MM.1S (cell line): ENCODE measurements at regions not wholly inside any gene's neighbourhood (a gene's known extent, or its start where the extent isn't known, plus 50 kb on each side); places are given as distances from the start of the nearest gene placed in this dataset.

Source experiments
- DNase-seq: peaks from one replicate; pipeline ENCODE4 v3.0.0-alpha.2; 2015
- H2AFZ ChIP-seq: fragments of 300-600 bp; sonication (generic); 2 replicates; pipeline ENCODE4 v1.6.0; 2016; ENCODE audit warnings: antibody characterized with exemption, low read length
- H3F3A ChIP-seq: fragments of 300-600 bp; sonication (generic); 2 replicates; pipeline ENCODE4 v1.6.1; 2016; ENCODE audit warnings: mild to moderate bottlenecking, antibody characterized with exemption, low read length, moderate library complexity, mixed read lengths; ENCODE audit not compliant: insufficient read depth
- H3K27ac ChIP-seq: fragments of 300-600 bp; sonication (generic); 2 replicates; pipeline ENCODE4 v1.5.1; 2016; ENCODE audit warnings: mild to moderate bottlenecking, low read length
- H3K27me3 ChIP-seq: fragments of 300-600 bp; sonication (generic); replicated peaks from 2 replicates; pipeline ENCODE4 v1.6.0; 2016; ENCODE audit warnings: low read length; ENCODE audit not compliant: insufficient read depth
- H3K36me3 ChIP-seq: fragments of 300-600 bp; sonication (generic); replicated peaks from 2 replicates; pipeline ENCODE4 v1.6.1; 2016; ENCODE audit warnings: mild to moderate bottlenecking, low read length, mixed read lengths; ENCODE audit not compliant: insufficient read depth
- H3K4me1 ChIP-seq: fragments of 300-600 bp; sonication (generic); 2 replicates; pipeline ENCODE4 v1.6.1; 2016; ENCODE audit warnings: low read length, mixed read lengths
- H3K4me2 ChIP-seq: fragments of 300-600 bp; sonication (generic); 2 replicates; pipeline ENCODE4 v1.6.0; 2016; ENCODE audit warnings: low read depth, low read length
- H3K4me3 ChIP-seq: fragments of 300-600 bp; sonication (generic); 2 replicates; pipeline ENCODE4 v1.5.1; 2016; ENCODE audit warnings: low read length, mixed read lengths
- H3K79me2 ChIP-seq: fragments of 300-600 bp; sonication (generic); 2 replicates; pipeline ENCODE4 v1.6.1; 2016; ENCODE audit warnings: mixed run types, low read length, mixed read lengths
- H3K9ac ChIP-seq: fragments of 300-600 bp; sonication (generic); 2 replicates; pipeline ENCODE4 v1.6.1; 2016; ENCODE audit warnings: low read length, mixed read lengths
- H3K9me2 ChIP-seq: fragments of 300-600 bp; sonication (generic); replicated peaks from 2 replicates; pipeline ENCODE4 v1.6.1; 2016; ENCODE audit warnings: mild to moderate bottlenecking, low read length, mixed read lengths; ENCODE audit not compliant: insufficient read depth
- H3K9me3 ChIP-seq: fragments of 300-600 bp; sonication (generic); replicated peaks from 2 replicates; pipeline ENCODE4 v1.6.1; 2016; ENCODE audit warnings: mild to moderate bottlenecking, low read length, mixed read lengths; ENCODE audit not compliant: insufficient read depth
- H4K20me1 ChIP-seq: fragments of 300-600 bp; sonication (generic); 2 replicates; pipeline ENCODE4 v1.6.1; 2016; ENCODE audit warnings: mild to moderate bottlenecking, low read length, moderate library complexity, mixed read lengths; ENCODE audit not compliant: insufficient read depth
- EZH2 ChIP-seq: fragments of 300-600 bp; sonication (generic); optimal IDR thresholded peaks from 2 replicates; pipeline ENCODE3; 2017; ENCODE audit warnings: low read depth, mild to moderate bottlenecking, antibody characterized with exemption, low read length, mixed read lengths
- EZH2phosphoT487 ChIP-seq: fragments of 300-600 bp; sonication (generic); IDR thresholded peaks from 2 replicates; pipeline ENCODE4 v1.6.1; 2018; ENCODE audit warnings: antibody characterized with exemption, low read length
- TF ChIP-seq, protein P1 (sequence below): fragments of 300-600 bp; sonication (generic); IDR thresholded peaks from 2 replicates; pipeline ENCODE4 v1.5.1; 2016; ENCODE audit warnings: antibody characterized with exemption, low read length, mixed read lengths

DNA sequence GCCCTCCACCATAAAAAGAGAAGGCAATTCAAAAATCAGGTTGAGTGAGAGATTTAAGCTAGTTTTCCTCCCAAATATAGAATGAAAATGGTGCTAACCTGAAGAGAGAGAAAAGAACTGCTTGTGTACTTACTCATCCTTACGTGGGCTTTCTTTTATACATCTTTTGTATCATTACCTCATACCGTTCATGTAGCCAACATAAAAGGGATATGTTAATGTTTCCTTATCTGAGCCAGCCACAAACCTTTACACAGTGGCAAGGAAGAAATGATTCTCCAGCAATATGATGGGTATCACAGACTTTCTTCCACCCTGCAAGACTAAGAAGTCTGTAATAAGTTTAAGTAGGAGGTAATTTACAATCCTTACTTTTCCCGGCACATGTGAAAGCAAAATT, 600.8 kb upstream of the ZNF385D start:
- H3K4me3 ChIP-seq = no peak overlapping the region
- H4K20me1 ChIP-seq = no peaks in the 10 kb centered on the region
- no peaks in the 10 kb centered on the region for H3K9me3 ChIP-seq
- no peak overlapping the region for H3K9ac ChIP-seq
- H3K4me2 ChIP-seq = no peak overlapping the region
- H3K4me1 ChIP-seq = no peaks in the 10 kb centered on the region
- H3K27ac ChIP-seq = no peak overlapping the region
- H3K36me3 ChIP-seq = no peaks in the 10 kb centered on the region
- H3K27me3 ChIP-seq = no peaks in the 10 kb centered on the region
- H3K9me2 ChIP-seq = no peaks in the 10 kb centered on the region
- no peaks in the 10 kb centered on the region for H3K79me2 ChIP-seq
- no peak for DNase-seq
- H3F3A ChIP-seq = no peaks in the 10 kb centered on the region
- TF ChIP-seq, protein P1, sequence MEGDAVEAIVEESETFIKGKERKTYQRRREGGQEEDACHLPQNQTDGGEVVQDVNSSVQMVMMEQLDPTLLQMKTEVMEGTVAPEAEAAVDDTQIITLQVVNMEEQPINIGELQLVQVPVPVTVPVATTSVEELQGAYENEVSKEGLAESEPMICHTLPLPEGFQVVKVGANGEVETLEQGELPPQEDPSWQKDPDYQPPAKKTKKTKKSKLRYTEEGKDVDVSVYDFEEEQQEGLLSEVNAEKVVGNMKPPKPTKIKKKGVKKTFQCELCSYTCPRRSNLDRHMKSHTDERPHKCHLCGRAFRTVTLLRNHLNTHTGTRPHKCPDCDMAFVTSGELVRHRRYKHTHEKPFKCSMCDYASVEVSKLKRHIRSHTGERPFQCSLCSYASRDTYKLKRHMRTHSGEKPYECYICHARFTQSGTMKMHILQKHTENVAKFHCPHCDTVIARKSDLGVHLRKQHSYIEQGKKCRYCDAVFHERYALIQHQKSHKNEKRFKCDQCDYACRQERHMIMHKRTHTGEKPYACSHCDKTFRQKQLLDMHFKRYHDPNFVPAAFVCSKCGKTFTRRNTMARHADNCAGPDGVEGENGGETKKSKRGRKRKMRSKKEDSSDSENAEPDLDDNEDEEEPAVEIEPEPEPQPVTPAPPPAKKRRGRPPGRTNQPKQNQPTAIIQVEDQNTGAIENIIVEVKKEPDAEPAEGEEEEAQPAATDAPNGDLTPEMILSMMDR = no peak
- no peak for TF ChIP-seq EZH2phosphoT487
- TF ChIP-seq EZH2 = no peak
- no peak overlapping the region for H2AFZ ChIP-seq

DNA sequence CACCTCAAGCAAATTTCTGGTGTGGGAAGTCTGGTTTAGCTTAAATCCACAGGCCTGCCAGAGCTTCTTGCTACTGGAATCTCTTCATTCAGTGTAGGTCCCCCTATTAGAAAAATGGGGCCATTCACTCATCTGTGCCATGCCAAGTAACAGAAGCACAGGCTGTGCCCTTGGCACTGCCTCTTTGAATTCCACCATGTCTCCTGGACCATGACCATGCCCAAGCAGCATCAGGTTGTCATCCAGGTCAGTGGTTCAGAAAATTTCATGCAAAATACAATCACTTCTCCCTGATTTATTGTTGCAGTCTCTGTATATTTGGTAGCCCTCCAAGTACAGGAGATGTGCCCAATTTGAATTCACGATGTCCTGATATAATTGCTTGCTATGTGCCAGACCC, 602.1 kb upstream of the ZNF385D start:
- Histone ChIP-seq H3K9me3 (no peaks in the 10 kb centered on the region), H3K36me3 (no peaks in the 10 kb centered on the region), H4K20me1 (no peaks in the 10 kb centered on the region), H3K27ac (no peak overlapping the region), H3K27me3 (no peaks in the 10 kb centered on the region), H3K4me2 (no peak overlapping the region), H3F3A (no peaks in the 10 kb centered on the region), H3K4me3 (no peak overlapping the region), H3K9ac (no peak overlapping the region), H3K4me1 (no peaks in the 10 kb centered on the region), H2AFZ (no peak overlapping the region), H3K9me2 (no peaks in the 10 kb centered on the region), H3K79me2 (no peaks in the 10 kb centered on the region)
- TF ChIP-seq, protein P1 = no peak
- TF ChIP-seq EZH2 (no peak), EZH2phosphoT487 (no peak)
- DNase-seq = no peak

GRCh38 chr3:22358334-22358733, 607.3 kb upstream of the ZNF385D start:
- Histone ChIP-seq H3F3A (no peaks in the 10 kb centered on the region), H2AFZ (no peak overlapping the region), H3K4me3 (no peak overlapping the region), H3K27ac (no peak overlapping the region), H3K4me1 (no peaks in the 10 kb centered on the region), H3K4me2 (no peak overlapping the region), H4K20me1 (no peaks in the 10 kb centered on the region), H3K36me3 (no peaks in the 10 kb centered on the region), H3K9me3 (no peaks in the 10 kb centered on the region), H3K27me3 (no peaks in the 10 kb centered on the region), H3K9ac (no peak overlapping the region), H3K9me2 (no peaks in the 10 kb centered on the region), H3K79me2 (no peaks in the 10 kb centered on the region)
- TF ChIP-seq, protein P1 = no peak
- TF ChIP-seq EZH2phosphoT487 = no peak
- TF ChIP-seq EZH2 = no peak
- no peak for DNase-seq
